ENCODE measurements at regions not wholly inside any gene's neighbourhood (a gene's known extent, or its start where the extent isn't known, plus 50 kb on each side); places are given as distances from the start of the nearest gene placed in this dataset.
"Not testable (repeated sequence)": the region's sequence is repeated elsewhere in the genome, so short reads cannot be mapped to it uniquely, and the experiment has no call there.

DNA sequence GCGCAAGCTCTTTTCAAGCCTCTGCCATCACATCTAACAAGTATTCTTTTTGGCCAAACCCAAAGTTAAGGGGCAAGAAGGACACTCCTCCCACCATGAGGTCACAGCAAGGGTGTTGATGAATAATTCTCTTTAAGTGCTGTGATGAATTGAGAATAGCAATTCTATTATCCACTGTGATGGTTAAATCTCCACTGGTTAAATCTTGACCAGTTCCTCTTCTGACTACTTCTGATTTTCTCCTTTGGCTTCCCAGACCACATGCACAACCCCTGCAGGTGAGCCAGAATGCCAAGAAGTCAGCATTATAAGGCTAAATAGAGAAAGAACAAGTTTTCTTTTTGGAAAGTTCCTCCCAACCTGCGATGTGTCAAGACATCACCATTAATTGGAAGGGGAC, 90.6 kb upstream of the BCL2L14 start:
- DNase-seq: no peak

- DNase-seq: peak; percentile 85
Measured at GRCh38 chr12:11981121-11981733, 89.5 kb upstream of the BCL2L14 start.

DNA sequence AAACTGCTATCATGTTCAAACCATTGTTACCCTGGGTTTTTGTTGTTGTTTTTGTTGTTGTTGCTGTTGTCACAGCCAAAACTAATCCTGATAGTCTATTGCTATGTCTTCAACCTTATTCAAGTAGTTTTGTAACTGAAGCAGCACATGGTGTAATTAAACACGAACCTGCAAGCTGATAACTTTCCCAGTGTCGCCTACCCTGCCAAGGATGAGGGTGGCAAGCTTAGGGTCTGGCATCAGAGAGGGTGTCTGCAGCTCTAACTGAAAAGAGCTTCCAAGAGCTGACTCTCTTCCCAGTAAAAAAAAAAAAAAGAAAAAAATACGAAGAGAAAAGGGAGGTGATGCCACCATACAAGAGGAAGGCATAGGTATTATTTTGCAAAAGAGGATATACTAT, 86.3 kb upstream of the BCL2L14 start:
- no peak for DNase-seq

DNA sequence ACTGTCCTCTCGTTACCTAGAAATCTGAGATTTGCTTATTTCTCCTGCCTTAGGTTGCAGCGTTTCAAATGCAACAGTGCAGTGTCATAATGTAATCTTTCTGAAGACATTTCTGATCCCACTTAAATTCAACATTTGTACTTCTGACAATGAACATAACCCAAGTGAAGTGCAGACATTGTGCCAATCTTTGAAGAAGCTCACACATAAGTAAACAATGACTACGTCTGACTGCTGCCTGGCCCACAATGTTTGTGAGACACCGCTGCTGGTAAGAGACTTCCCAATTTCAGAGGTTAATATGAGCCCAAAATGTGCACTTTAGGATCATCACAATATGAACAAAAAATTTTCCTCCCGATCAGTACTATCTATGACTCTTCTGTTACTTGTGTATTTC, 84.6 kb upstream of the BCL2L14 start:
- DNase-seq: no peak

GRCh38 chr12:11987901-11988300, 82.8 kb upstream of the BCL2L14 start:
- no peak for DNase-seq

DNA sequence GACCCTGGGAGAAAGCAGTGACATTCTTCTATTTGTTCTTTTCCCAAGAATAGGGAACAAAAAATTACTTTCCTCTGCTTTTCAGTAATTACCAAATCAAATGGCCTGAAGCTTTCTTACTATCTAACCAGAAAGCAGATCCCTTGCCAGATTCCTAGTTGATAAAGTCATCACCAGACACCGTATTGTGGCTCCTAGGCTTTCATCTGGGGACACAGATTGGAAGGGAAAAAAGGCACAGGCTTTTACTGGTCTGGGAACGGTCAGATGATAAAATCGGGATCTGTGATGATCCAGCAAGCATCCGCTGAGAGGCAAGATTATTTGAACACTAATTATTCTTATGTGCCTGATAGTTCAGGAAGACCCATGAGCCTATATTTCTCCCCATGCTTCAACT, 79.1 kb upstream of the BCL2L14 start:
- no peak for DNase-seq

- DNase-seq: no peak
Measured at GRCh38 chr12:11992515-11992914, 78.2 kb upstream of the BCL2L14 start.

GRCh38 chr12:11998307-11998943, 72.3 kb upstream of the BCL2L14 start:
- DNase-seq: peak; percentile 73

GRCh38 chr12:11998944-11999315, 71.8 kb upstream of the BCL2L14 start:
- DNase-seq: no peak

GRCh38 chr12:12003609-12004008, 67.1 kb upstream of the BCL2L14 start:
- no peak for DNase-seq

- no peak for DNase-seq
Measured at GRCh38 chr12:12004524-12004923, 66.2 kb upstream of the BCL2L14 start.

GRCh38 chr12:12007001-12007712, 63.6 kb upstream of the BCL2L14 start:
- peak; percentile 34 for DNase-seq

- DNase-seq: peak; percentile 29
Measured at GRCh38 chr12:12007713-12008231, 63.0 kb upstream of the BCL2L14 start.

- peak; percentile 61 for DNase-seq
Measured at GRCh38 chr12:12008232-12008850, 62.4 kb upstream of the BCL2L14 start.

DNA sequence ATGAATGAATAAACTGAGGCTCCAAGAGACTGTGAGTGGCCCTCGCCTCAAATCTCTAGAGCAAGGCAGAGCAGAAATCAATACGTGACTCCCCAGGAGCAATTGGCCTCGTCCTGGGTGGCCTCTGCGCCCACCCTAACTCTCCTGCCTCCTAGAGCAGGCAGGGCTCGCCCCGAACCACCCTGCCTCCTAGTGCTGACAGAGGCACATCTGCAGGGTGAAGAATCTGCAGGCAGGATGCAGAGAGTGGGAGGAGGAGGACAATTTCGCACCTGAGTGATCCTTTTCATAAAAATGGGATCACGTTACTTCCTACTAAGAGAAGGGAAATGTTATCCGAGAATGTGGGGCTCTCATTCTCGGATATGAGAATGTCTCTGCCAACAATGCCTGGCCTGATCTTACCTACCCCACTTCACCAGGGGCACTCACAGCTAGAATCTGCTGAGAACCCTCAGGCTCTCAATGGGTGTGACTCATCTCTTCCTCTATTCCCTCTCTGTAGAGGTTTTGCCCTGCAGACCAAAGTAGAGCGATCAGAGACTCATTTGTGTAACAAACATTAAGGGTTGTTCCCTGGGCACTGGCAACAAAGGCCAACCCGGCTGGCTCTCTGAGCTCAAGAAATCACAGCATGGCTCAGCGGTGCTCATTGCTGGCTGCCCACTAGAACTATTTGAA, 61.7 kb upstream of the BCL2L14 start:
- DNase-seq: peak; percentile 68

DNA sequence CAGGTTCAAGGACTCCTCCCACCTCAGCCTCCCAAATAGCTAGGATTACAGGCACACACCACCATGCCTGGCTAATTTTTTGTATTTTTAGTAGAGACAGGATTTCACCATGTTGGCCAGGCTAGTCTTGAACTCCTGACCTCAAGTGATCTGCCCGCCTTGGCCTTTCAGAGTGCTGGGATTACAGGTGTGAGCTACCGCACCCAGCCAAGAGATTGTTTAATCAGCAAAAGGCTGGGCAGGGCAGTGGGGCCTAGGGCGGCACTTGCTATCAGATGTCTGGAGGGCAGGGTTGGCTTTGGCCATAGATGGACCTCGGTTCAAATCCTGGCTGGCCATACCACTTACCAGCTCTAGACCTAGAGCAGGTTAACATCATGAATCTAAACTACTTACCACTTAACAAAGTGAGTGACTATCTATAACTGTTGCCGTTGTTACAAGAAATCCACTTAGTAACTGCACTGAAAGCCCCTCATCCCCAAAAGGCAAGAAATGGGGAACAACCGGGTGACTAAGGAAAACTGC, 60.9 kb upstream of the BCL2L14 start:
- not testable (repeated sequence) for DNase-seq

GRCh38 chr12:12010277-12011039, 60.3 kb upstream of the BCL2L14 start:
- DNase-seq: peak; percentile 61

DNA sequence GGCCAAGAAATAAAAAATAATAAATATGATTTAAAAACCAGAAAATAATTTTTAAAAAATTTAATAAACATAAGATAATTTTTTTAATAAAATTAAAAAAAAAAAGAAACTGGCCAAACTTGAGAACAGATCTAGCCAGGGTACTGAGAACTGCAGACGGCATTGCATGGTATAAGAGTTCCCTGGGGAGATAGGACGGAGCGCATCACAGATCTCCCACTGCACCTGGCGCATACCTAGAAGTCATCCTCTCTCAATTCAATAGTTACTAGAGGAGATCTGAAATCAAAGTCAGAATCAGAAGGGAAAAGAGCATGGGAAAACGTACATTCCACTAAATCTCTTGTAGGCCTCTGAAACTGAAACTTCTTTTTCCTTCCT, 58.9 kb upstream of the BCL2L14 start:
- DNase-seq: no peak

DNA sequence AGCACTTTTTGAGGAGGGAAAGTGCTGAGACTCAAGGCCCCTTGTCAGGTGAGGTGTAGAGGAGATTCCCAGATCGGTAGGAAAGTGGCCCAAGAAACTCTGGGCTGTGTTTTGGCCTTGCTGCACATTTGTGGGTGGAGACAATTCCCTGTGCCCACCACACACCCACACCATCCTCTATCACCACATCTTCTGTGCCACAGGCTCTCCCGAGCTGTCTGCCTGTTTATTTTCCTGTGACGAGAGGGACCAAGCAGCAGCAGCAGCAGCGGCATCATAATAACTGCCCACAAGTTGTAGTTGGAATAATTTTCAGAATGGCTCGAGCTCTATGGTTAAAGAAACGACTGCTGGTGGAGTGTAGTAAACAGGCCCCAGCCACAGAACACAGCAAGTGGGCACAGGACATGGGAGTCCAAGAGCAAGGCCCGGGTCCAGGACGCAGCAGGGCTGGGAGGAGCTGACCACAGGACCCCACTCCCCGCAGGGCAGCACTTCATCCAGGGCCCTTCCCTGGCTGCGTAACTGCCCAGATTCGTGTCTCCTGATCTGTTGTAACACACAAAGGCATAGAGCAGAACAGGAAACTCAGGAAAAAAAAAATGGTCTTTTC, 55.6 kb upstream of the BCL2L14 start:
- DNase-seq: no peak

GRCh38 chr12:12016284-12017100, 54.2 kb upstream of the BCL2L14 start:
- DNase-seq: no peak

DNA sequence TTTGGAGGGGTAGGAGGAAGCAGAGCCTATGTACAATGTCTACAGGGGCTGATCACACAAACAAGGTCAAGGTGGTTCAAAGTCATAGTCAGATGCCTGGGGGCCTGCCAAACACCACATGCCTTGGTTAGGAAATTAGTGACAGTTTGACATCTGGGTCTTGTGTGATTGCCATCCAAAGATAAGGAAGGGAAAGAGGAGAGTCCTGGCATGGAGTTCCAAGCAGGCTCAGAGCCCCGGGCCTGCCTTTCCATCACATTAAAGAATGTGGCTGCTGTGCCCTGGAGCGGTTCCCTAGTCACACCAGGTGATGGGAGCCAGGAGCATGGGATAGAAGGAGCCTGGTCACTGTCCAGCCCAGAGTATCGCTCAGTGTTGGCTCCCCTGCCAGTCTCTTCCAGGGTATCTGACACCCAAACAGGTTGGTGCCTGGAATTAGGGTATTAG, 53.6 kb upstream of the BCL2L14 start:
- no peak for DNase-seq

Data from CD4-positive, alpha-beta T cell treated with Interleukin-12 subunit alpha and Interleukin-12 subunit beta, for 1 hour (primary cell).